ENCODE measurements at regions not wholly inside any gene's neighbourhood (a gene's known extent, or its start where the extent isn't known, plus 50 kb on each side); places are given as distances from the start of the nearest gene placed in this dataset.

GRCh38 chr3:96294143-96294542 is 520.3 kb upstream of the EPHA6 start:
- no peak for TF ChIP-seq CTCF (IDR thresholded peaks at IDR 0.05; ENCODE audit: low read depth, low read length)
- Histone ChIP-seq H3K9me3 (ENCODE audit: control insufficient read depth, insufficient read depth, low read length) (peaks cover 9% of the 10 kb centered on the region; the same call in 1 of the 2 replicates), H3K27me3 (ENCODE audit: control insufficient read depth, insufficient read depth, low read length) (no peaks in the 10 kb centered on the region), H3K27ac (ENCODE audit: low read depth, low read length) (no peak overlapping the region), H3K4me3 (ENCODE audit: low read depth, low read length) (no peak overlapping the region)
- ChIA-PET CTCF (no interaction called here), POLR2A (no interaction called here)
- DNase-seq (ENCODE audit: low read depth, low spot score): no peak

GRCh38 chr3:96300743-96301142 is 513.7 kb upstream of the EPHA6 start:
- DNase-seq (ENCODE audit: low read depth, low spot score): no peak
- CTCF ChIA-PET: no interaction called here
- Histone ChIP-seq H3K4me3 (ENCODE audit: low read depth, low read length) (no peak overlapping the region), H3K27me3 (ENCODE audit: control insufficient read depth, insufficient read depth, low read length) (no peaks in the 10 kb centered on the region), H3K9me3 (ENCODE audit: control insufficient read depth, insufficient read depth, low read length) (peaks cover 10% of the 10 kb centered on the region), H3K27ac (ENCODE audit: low read depth, low read length) (no peak overlapping the region)
- TF ChIP-seq CTCF (IDR thresholded peaks at IDR 0.05; ENCODE audit: low read depth, low read length): no peak
- POLR2A ChIA-PET: no interaction called here

GRCh38 chr3:96319166-96319565 is 495.2 kb upstream of the EPHA6 start:
- TF ChIP-seq CTCF (IDR thresholded peaks at IDR 0.05; ENCODE audit: low read depth, low read length): no peak
- no peak for DNase-seq (ENCODE audit: low read depth, low spot score)
- ChIA-PET CTCF (no interaction called here), POLR2A (no interaction called here)
- H3K9me3 ChIP-seq (ENCODE audit: control insufficient read depth, insufficient read depth, low read length): peaks cover 3% of the 10 kb centered on the region; the same call in 1 of the 2 replicates
- H3K27ac ChIP-seq (ENCODE audit: low read depth, low read length): no peak overlapping the region
- H3K27me3 ChIP-seq (ENCODE audit: control insufficient read depth, insufficient read depth, low read length): no peaks in the 10 kb centered on the region
- no peak overlapping the region for H3K4me3 ChIP-seq (ENCODE audit: low read depth, low read length)

GRCh38 chr3:96324087-96324486 is 490.3 kb upstream of the EPHA6 start:
- no peak overlapping the region for H3K27ac ChIP-seq (ENCODE audit: low read depth, low read length)
- peaks cover 8% of the 10 kb centered on the region for H3K9me3 ChIP-seq (ENCODE audit: control insufficient read depth, insufficient read depth, low read length)
- no peaks in the 10 kb centered on the region for H3K27me3 ChIP-seq (ENCODE audit: control insufficient read depth, insufficient read depth, low read length)
- no peak for TF ChIP-seq CTCF (IDR thresholded peaks at IDR 0.05; ENCODE audit: low read depth, low read length)
- CTCF ChIA-PET: no interaction called here
- POLR2A ChIA-PET: no interaction called here
- no peak overlapping the region for H3K4me3 ChIP-seq (ENCODE audit: low read depth, low read length)
- DNase-seq (ENCODE audit: low read depth, low spot score): no peak

GRCh38 chr3:96330795-96331194 is 483.6 kb upstream of the EPHA6 start:
- CTCF ChIA-PET: no interaction called here

More at GRCh38 chr3:96330795-96331194, 483.6 kb upstream of the EPHA6 start:
- no peaks in the 10 kb centered on the region for H3K27me3 ChIP-seq (ENCODE audit: control insufficient read depth, insufficient read depth, low read length)
- H3K9me3 ChIP-seq (ENCODE audit: control insufficient read depth, insufficient read depth, low read length): peaks cover 13% of the 10 kb centered on the region; the same call in 1 of the 2 replicates
- H3K4me3 ChIP-seq (ENCODE audit: low read depth, low read length): no peak overlapping the region
- DNase-seq (ENCODE audit: low read depth, low spot score): no peak
- POLR2A ChIA-PET: no interaction called here
- TF ChIP-seq CTCF (IDR thresholded peaks at IDR 0.05; ENCODE audit: low read depth, low read length): no peak
- no peak overlapping the region for H3K27ac ChIP-seq (ENCODE audit: low read depth, low read length)
